Mesenchymal stem cell (in vitro differentiated cells and primary cell): ENCODE measurements at regions not wholly inside any gene's neighbourhood (a gene's known extent, or its start where the extent isn't known, plus 50 kb on each side); places are given as distances from the start of the nearest gene placed in this dataset.

ENCODE experiments used
- DNase-seq: peaks from one replicate; pipeline ENCODE4 v3.0.0-alpha.2; 2013
- H2AFZ ChIP-seq: one replicate; pipeline ENCODE4 v1.6.1; 2013; ENCODE audit warnings: low read depth, mild to moderate bottlenecking, control low read depth, inconsistent platforms, low read length, moderate library complexity
- H2AK5ac ChIP-seq: 2 replicates; pipeline ENCODE4 v1.6.1; 2013; ENCODE audit warnings: low read length, moderate library complexity, mild to moderate bottlenecking, inconsistent platforms; ENCODE audit not compliant: severe bottlenecking
- H2BK120ac ChIP-seq: one replicate; pipeline ENCODE4 v1.6.1; 2013; ENCODE audit warnings: low read depth, mild to moderate bottlenecking, inconsistent platforms, low read length, moderate library complexity
- H2BK12ac ChIP-seq, 2 experiments: one replicate each; pipeline ENCODE4 v1.6.1; 2013; ENCODE audit warnings: inconsistent platforms in 2 of 2, low read length in 2 of 2, mild to moderate bottlenecking in 2 of 2, moderate library complexity in 2 of 2, control low read depth in 1 of 2
- H2BK15ac ChIP-seq: one replicate; pipeline ENCODE4 v1.6.1; 2013; ENCODE audit warnings: mild to moderate bottlenecking, low read depth, inconsistent platforms; ENCODE audit not compliant: poor library complexity, severe bottlenecking
- H2BK5ac ChIP-seq: 2 replicates; pipeline ENCODE4 v1.6.1; 2013; ENCODE audit warnings: low read depth, mild to moderate bottlenecking, low read length, control low read depth, inconsistent platforms; ENCODE audit not compliant: poor library complexity, severe bottlenecking
- H3K14ac ChIP-seq, 2 experiments: one replicate each; pipeline ENCODE4 v1.6.1; 2013; ENCODE audit warnings: inconsistent platforms in 2 of 2, low read length in 2 of 2, control low read depth in 1 of 2, mild to moderate bottlenecking in 1 of 2, moderate library complexity in 1 of 2
- H3K18ac ChIP-seq, 2 experiments: one replicate each; pipeline ENCODE4 v1.6.1; 2013; ENCODE audit warnings: inconsistent platforms in 2 of 2, low read length in 2 of 2, control low read depth in 1 of 2, low read depth in 1 of 2, mild to moderate bottlenecking in 1 of 2
- H3K23ac ChIP-seq, 2 experiments: one replicate each; pipeline ENCODE4 v1.6.1; 2013; ENCODE audit warnings: inconsistent platforms in 2 of 2, low read length in 2 of 2, mild to moderate bottlenecking in 2 of 2, moderate library complexity in 2 of 2, control low read depth in 1 of 2
- H3K27ac ChIP-seq: 2 replicates; pipeline ENCODE4 v1.5.1; 2013; ENCODE audit warnings: mild to moderate bottlenecking, moderate library complexity, low read length, control low read depth, inconsistent platforms; ENCODE audit not compliant: poor library complexity, severe bottlenecking
- H3K27me3 ChIP-seq, 2 experiments: 2 replicates each; pipeline versions ENCODE4 v1.6.1 to v1.7.0; 2013; ENCODE audit warnings: low read length in 2 of 2, mild to moderate bottlenecking in 2 of 2, moderate library complexity in 2 of 2, control low read depth in 1 of 2, inconsistent platforms in 1 of 2; ENCODE audit not compliant: control insufficient read depth in 1 of 2, insufficient read depth in 1 of 2
- H3K36me3 ChIP-seq, 2 experiments: 2 replicates each; pipeline versions ENCODE4 v1.6.1 to v1.7.0; 2013; ENCODE audit warnings: low read length in 2 of 2, control low read depth in 1 of 2, inconsistent platforms in 1 of 2, low read depth in 1 of 2, mild to moderate bottlenecking in 1 of 2; ENCODE audit not compliant: insufficient read depth in 2 of 2, control insufficient read depth in 1 of 2
- H3K4ac ChIP-seq, 2 experiments: one replicate each; pipeline ENCODE4 v1.6.1; 2013; ENCODE audit warnings: inconsistent platforms in 2 of 2, low read length in 2 of 2, mild to moderate bottlenecking in 2 of 2, moderate library complexity in 2 of 2, control low read depth in 1 of 2, low read depth in 1 of 2
- H3K4me1 ChIP-seq: 2 replicates; pipeline ENCODE4 v1.6.1; 2013; ENCODE audit warnings: low read depth, low read length, control low read depth; ENCODE audit not compliant: control insufficient read depth, insufficient read depth
- H3K4me2 ChIP-seq: 2 replicates; pipeline ENCODE4 v1.6.1; 2013; ENCODE audit warnings: low read length, mild to moderate bottlenecking, inconsistent platforms; ENCODE audit not compliant: poor library complexity, severe bottlenecking
- H3K4me3 ChIP-seq, 2 experiments: 2 replicates each; pipeline versions ENCODE4 v1.5.1 to v1.7.0; 2013; ENCODE audit warnings: low read length in 2 of 2, mild to moderate bottlenecking in 2 of 2, control low read depth in 1 of 2, low read depth in 1 of 2; ENCODE audit not compliant: insufficient read depth in 1 of 2
- H3K79me1 ChIP-seq: replicated peaks from 2 replicates; pipeline ENCODE4 v1.6.1; 2013; ENCODE audit warnings: mild to moderate bottlenecking, control low read depth, low read length, inconsistent platforms; ENCODE audit not compliant: poor library complexity, severe bottlenecking
- H3K9ac ChIP-seq: 2 replicates; pipeline ENCODE4 v1.7.0; 2013; ENCODE audit warnings: mild to moderate bottlenecking, low read length, moderate library complexity
- H3K9me3 ChIP-seq: 2 replicates; pipeline ENCODE4 v1.7.0; 2013; ENCODE audit warnings: mild to moderate bottlenecking, low read length; ENCODE audit not compliant: control insufficient read depth
- H4K8ac ChIP-seq: one replicate; pipeline ENCODE4 v1.6.1; 2013; ENCODE audit warnings: inconsistent platforms, mild to moderate bottlenecking, low read length, moderate library complexity
- H4K91ac ChIP-seq: one replicate; pipeline ENCODE4 v1.6.1; 2013; ENCODE audit warnings: mild to moderate bottlenecking, low read length, inconsistent platforms
- WGBS: methylation state at CpG from one replicate; pipeline ENCODE4 v1.1.7; 2013; ENCODE audit warnings: mixed read lengths; 5-methylcytosine and 5-hydroxymethylcytosine counted together

DNA sequence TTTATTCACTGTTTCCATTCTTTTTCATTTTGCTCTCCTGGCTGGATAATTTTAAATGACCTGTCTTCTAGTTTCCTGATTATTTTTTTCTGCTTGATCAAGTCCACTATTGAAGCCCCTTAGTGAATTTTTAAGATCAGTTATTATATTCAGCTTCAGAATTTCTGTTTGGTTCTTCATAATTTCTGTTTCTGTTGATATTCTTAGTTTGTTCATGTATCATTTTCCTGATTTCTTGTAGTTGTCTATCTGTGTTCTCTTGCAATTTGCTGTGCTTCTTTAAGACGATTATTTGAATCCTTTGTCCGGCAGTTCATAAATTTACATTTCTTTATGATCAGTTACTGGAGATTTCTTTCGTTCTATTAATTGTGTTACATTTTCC is 75.2 kb upstream of the CCDC71L start:
- no peak overlapping the region for H3K27ac ChIP-seq
- no peak overlapping the region for H2AK5ac ChIP-seq
- H2BK12ac ChIP-seq, result no peak overlapping the region
- no peak overlapping the region for H3K4ac ChIP-seq
- no peak overlapping the region for H3K23ac ChIP-seq
- H3K79me1 ChIP-seq, result no peaks in the 10 kb centered on the region
- H4K91ac ChIP-seq, result no peak overlapping the region
- no peak overlapping the region for H2BK120ac ChIP-seq
- H3K9ac ChIP-seq, result peak overlapping the region; percentile 79
- WGBS, result no CpG with 5 or more reads among the region's 3 CpGs
- H3K27me3 ChIP-seq, result no peaks in the 10 kb centered on the region
- no peak overlapping the region for H3K4me3 ChIP-seq
- H3K18ac ChIP-seq, result no peak overlapping the region
- no peak overlapping the region for H4K8ac ChIP-seq
- no peak overlapping the region for H3K4me2 ChIP-seq
- peaks cover 3% of the 10 kb centered on the region for H3K4me1 ChIP-seq
- H3K14ac ChIP-seq, result no peak overlapping the region
- no peak overlapping the region for H2AFZ ChIP-seq
- no peak for DNase-seq
- H3K9me3 ChIP-seq, result peaks cover 6% of the 10 kb centered on the region
- no peaks in the 10 kb centered on the region for H3K36me3 ChIP-seq
- no peak overlapping the region for H2BK15ac ChIP-seq
- no peak overlapping the region for H2BK5ac ChIP-seq

DNA sequence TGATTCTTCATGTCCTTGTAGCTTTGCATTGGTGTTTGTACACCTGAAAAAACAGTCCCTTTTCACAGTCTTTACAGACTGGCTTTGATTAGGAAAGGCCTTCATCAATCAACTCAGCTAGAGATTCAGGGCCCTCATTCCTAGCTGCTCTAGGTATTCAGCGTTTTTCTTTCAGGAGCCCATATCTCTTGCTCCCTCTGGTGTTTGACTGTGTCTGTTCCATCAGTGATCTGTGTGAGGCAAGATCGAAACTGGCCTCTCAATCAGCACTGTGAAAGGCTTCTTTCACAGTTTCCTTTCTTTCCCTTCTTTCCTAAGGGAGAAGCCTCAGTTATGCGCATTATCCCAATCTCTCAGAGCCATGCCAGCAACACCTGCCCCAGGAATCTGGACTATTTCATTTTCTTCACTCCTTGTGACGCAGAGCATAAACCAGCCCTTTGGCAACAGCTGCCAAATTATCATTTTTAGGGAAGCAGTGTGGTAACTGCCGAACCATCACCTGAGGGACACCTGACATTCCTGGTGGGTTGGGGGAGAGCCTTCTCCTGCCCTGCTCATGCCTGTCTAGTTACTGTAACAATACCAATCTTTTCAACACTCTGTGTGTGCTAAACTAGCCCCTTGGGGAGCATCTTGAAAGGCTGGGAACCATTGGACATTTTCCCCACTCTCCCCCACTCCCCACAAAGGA is 75.7 kb upstream of the CCDC71L start:
- peak overlapping the region; percentile 78 for H4K91ac ChIP-seq
- H3K79me1 ChIP-seq, result no peaks in the 10 kb centered on the region
- H4K8ac ChIP-seq, result peak overlapping the region; percentile 87
- peak overlapping the region; percentile 79 for H3K9ac ChIP-seq
- peak overlapping the region; percentile 56 for H2BK120ac ChIP-seq
- H3K4me3 ChIP-seq, result peak overlapping the region in 1 of 2 experiments; percentile 46
- peaks cover 6% of the 10 kb centered on the region for H3K9me3 ChIP-seq
- peak overlapping the region; percentile 12 for H2AK5ac ChIP-seq
- H3K27ac ChIP-seq, result peak overlapping the region; percentile 2
- no peak overlapping the region for H2BK5ac ChIP-seq
- no peak overlapping the region for H2AFZ ChIP-seq
- DNase-seq, result peak; percentile 84
- no peaks in the 10 kb centered on the region for H3K27me3 ChIP-seq
- peak overlapping the region; percentile 66 to 85 for H2BK12ac ChIP-seq
- H3K36me3 ChIP-seq, result no peaks in the 10 kb centered on the region
- H3K14ac ChIP-seq, result no peak overlapping the region
- H2BK15ac ChIP-seq, result peak overlapping the region; percentile 60
- H3K4me2 ChIP-seq, result no peak overlapping the region
- no peak overlapping the region for H3K23ac ChIP-seq
- peak overlapping the region; percentile 19 to 24 for H3K4ac ChIP-seq
- peak overlapping the region; percentile 10 to 71 for H3K18ac ChIP-seq
- H3K4me1 ChIP-seq, result peaks cover 3% of the 10 kb centered on the region
- 62% methylated on average over 5 of the region's 5 CpGs for WGBS

DNA sequence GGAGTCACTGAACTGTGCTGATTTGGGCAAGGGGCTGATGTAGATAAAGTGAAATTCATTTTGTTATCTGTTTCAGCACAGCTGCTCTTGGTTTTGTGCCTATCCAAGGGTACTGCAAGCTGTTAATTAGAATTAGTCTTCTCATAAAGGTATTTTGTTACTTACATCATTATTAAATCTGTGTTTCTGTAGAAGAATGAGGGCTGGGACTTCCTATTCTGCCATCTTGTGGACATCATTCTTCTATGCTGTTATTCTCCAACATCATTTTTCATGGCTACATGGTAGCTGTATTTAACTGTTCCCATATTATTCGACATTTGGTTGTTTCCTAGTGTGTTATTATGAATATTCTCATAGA is 76.2 kb upstream of the CCDC71L start:
- peak overlapping the region; percentile 60 for H2BK15ac ChIP-seq
- peak overlapping the region in 1 of 2 experiments; percentile 46 for H3K4me3 ChIP-seq
- no CpG with 5 or more reads among the region's 1 CpG for WGBS
- H2AFZ ChIP-seq, result no peak overlapping the region
- peak overlapping the region; percentile 10 to 71 for H3K18ac ChIP-seq
- no peak overlapping the region for H3K27ac ChIP-seq
- peak overlapping the region in 1 of 2 experiments; percentile 24 for H3K4ac ChIP-seq
- H4K91ac ChIP-seq, result peak overlapping the region; percentile 78
- H2BK5ac ChIP-seq, result no peak overlapping the region
- H3K27me3 ChIP-seq, result no peaks in the 10 kb centered on the region
- peak overlapping the region; percentile 66 to 85 for H2BK12ac ChIP-seq
- H3K14ac ChIP-seq, result no peak overlapping the region
- peak overlapping the region; percentile 87 for H4K8ac ChIP-seq
- peak overlapping the region; percentile 56 for H2BK120ac ChIP-seq
- peaks cover 3% of the 10 kb centered on the region for H3K4me1 ChIP-seq
- H3K23ac ChIP-seq, result no peak overlapping the region
- H2AK5ac ChIP-seq, result peak overlapping the region; percentile 12
- H3K36me3 ChIP-seq, result no peaks in the 10 kb centered on the region
- peaks cover 6% of the 10 kb centered on the region for H3K9me3 ChIP-seq
- no peak overlapping the region for H3K4me2 ChIP-seq
- peak overlapping the region; percentile 79 for H3K9ac ChIP-seq
- peak; percentile 63 for DNase-seq
- no peaks in the 10 kb centered on the region for H3K79me1 ChIP-seq

DNA sequence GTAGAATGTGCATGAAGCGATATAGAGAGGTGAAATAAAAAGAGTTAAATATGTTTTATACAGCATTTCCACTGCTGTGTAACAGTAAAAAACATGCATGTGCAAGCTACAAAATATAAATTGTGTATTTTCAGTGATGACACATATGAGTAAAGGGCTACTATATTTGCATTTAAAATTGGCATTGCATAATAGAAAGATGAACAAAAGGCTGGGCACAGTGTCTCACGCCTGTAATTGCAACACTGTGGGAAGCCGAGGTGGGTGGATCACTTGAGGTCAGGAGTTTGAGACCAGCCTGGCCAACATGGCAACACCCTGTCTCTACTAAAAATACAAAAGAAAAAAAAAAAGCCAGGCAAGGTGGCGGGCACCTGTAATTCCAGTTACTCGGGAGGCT is 79.8 kb upstream of the CCDC71L start:
- H3K23ac ChIP-seq, result no peak overlapping the region
- H3K9ac ChIP-seq, result no peak overlapping the region
- H4K8ac ChIP-seq, result no peak overlapping the region
- H3K36me3 ChIP-seq, result no peaks in the 10 kb centered on the region
- H3K79me1 ChIP-seq, result no peaks in the 10 kb centered on the region
- no peaks in the 10 kb centered on the region for H3K9me3 ChIP-seq
- H3K4me2 ChIP-seq, result no peak overlapping the region
- no peaks in the 10 kb centered on the region for H3K27me3 ChIP-seq
- no peak for DNase-seq
- no peak overlapping the region for H3K18ac ChIP-seq
- H2BK15ac ChIP-seq, result no peak overlapping the region
- H4K91ac ChIP-seq, result no peak overlapping the region
- no peak overlapping the region for H2AK5ac ChIP-seq
- H2BK12ac ChIP-seq, result no peak overlapping the region
- no peak overlapping the region for H2AFZ ChIP-seq
- no peak overlapping the region for H3K27ac ChIP-seq
- no peak overlapping the region for H2BK120ac ChIP-seq
- H3K14ac ChIP-seq, result no peak overlapping the region
- H2BK5ac ChIP-seq, result no peak overlapping the region
- 98% methylated on average over 4 of the region's 5 CpGs for WGBS
- H3K4me1 ChIP-seq, result peaks cover 3% of the 10 kb centered on the region
- H3K4ac ChIP-seq, result no peak overlapping the region
- no peak overlapping the region for H3K4me3 ChIP-seq
